Lower leg skin (tissue), 4 donors: ENCODE measurements at regions not wholly inside any gene's neighbourhood (a gene's known extent, or its start where the extent isn't known, plus 50 kb on each side); places are given as distances from the start of the nearest gene placed in this dataset.
A peak's percentile ranks its signal among the peaks of the same experiment; 100 is the strongest.

Source experiments
- DNase-seq, 2 donors: peaks; one replicate each; pipeline ENCODE4 v3.0.0-alpha.2; 2019; ENCODE audit warnings: low spot score in 2 of 2
- H3K4me3 ChIP-seq: fragments of 200-600 bp; sonication (generic); 2 replicates; pipeline ENCODE4 v1.5.1; 2017; ENCODE audit warnings: mild to moderate bottlenecking, low read depth; ENCODE audit not compliant: poor library complexity, severe bottlenecking
- CTCF ChIP-seq, 3 donors: fragments of 450-650 bp; IDR thresholded peaks; one replicate each; pipeline ENCODE4 v1.5.1; 2016; ENCODE audit warnings: antibody characterized with exemption in 3 of 3, mild to moderate bottlenecking in 3 of 3, moderate library complexity in 2 of 3
- POLR2A ChIP-seq, 2 donors: fragments of 450-650 bp; IDR thresholded peaks; one replicate each; pipeline ENCODE4 v1.6.1; 2016 to 2017; ENCODE audit warnings: antibody characterized with exemption in 2 of 2, mild to moderate bottlenecking in 1 of 2, moderate library complexity in 1 of 2
- WGBS, 2 donors: methylation state at CpG; one replicate each; pipeline ENCODE4 v1.1.5; 2018; 5-methylcytosine and 5-hydroxymethylcytosine counted together
- intact Hi-C: fragments of 100-400 bp; cut with DNase I; formaldehyde crosslinking; loops from one replicate; pipeline ENCODE4 v1.15.0; 2023; ENCODE audit warnings: low total_unique reads

DNA sequence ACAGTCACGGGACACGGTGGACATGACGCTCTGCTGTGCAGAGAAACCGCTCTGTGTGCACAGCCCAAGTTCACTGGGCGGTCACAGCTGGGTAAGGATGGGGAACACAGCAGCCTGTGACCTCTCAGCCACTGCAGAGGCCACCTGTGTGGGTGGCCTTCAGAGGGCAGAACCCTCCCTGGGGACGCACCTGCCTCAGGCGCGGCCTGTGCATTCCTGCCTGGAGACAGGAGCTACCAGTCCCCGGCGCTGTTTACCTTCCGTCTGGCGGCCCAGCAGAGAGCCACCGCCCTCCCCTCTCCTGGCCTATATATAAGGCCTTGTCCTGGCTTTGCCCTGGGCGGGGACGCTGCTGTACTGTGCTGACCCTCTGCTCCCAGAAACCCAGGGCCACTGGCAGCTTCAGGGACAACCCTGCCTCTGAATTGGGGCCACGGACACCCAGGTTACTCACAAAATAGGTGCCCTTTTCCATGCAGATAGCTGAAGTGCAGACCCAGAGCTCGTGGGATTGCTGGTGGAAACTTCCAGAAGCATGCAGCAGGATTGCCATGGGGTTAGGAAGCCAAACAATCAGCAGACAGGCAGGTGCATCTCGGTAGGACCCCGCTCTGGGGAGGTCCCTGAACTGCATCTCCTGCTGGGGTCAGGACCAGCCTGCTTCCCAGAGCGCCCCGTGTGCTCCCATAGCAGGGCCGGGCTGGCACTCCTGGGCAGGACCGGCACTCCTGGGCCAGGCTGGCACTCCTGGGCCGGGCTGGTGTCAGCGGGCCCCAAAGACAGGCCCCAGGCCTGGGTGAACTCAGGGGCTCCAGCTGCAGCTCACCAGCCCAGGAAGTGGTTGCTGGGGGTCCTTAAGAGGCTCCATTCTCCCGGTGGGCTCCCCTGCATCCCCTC lies 83.6 kb downstream of the SIK1 start:
- WGBS, 2 donors = 54 to 65% methylated on average over 7 to 19 of the region's 26 CpGs
- DNase-seq = no peak
- no peak overlapping the region for H3K4me3 ChIP-seq
- TF ChIP-seq POLR2A (IDR thresholded peaks at IDR 0.05) (no peak), CTCF (IDR thresholded peaks at IDR 0.05) (peak in 1 of 3 donors; percentile 85)
- intact Hi-C loops = no loop called here

DNA sequence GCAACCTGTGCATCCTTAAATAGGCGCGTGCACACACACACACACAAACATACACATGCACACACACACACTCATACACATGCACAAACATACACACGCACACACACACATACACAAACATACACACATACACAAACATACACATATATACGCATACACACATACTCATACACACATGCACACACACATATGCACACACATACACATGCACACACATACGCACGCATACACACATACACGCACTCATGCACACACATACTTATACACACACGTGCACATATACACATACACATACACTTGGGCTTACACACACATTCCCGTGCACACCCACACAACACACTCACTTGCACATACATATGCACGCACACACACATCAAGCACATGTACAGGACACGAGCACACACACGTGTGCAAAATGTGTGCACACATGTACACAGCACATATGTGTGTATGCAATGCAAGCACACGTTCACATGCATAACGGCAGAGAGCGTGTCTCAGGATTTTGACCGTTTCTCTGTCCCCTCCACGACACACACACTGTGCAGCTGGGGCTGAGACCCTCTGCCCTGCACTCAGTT lies 84.5 kb downstream of the SIK1 start:
- TF ChIP-seq POLR2A (IDR thresholded peaks at IDR 0.05) (no peak), CTCF (IDR thresholded peaks at IDR 0.05) (no peak)
- DNase-seq = no peak
- intact Hi-C loops = no loop called here
- no peak overlapping the region for H3K4me3 ChIP-seq
- 91 to 92% methylated on average over 17 of the region's 17 CpGs for WGBS, 2 donors

- no peak for DNase-seq
- TF ChIP-seq CTCF (IDR thresholded peaks at IDR 0.05) (no peak), POLR2A (IDR thresholded peaks at IDR 0.05) (no peak)
- whole genome bisulfite sequencing, 2 donors = 72 to 83% methylated on average over 20 to 24 of the region's 25 CpGs
- intact Hi-C loops = no loop called here
- H3K4me3 ChIP-seq = no peak overlapping the region
Observed at GRCh38 chr21:43341378-43342161, 85.4 kb downstream of the SIK1 start.

- intact Hi-C loops = no loop called here
- no peak overlapping the region for H3K4me3 ChIP-seq
- WGBS, 2 donors = 61 to 65% methylated on average over 29 of the region's 29 CpGs
- no peak for DNase-seq
- TF ChIP-seq CTCF (IDR thresholded peaks at IDR 0.05) (no peak), POLR2A (IDR thresholded peaks at IDR 0.05) (no peak)
Observed at GRCh38 chr21:43340491-43341377, 86.2 kb downstream of the SIK1 start.

DNA sequence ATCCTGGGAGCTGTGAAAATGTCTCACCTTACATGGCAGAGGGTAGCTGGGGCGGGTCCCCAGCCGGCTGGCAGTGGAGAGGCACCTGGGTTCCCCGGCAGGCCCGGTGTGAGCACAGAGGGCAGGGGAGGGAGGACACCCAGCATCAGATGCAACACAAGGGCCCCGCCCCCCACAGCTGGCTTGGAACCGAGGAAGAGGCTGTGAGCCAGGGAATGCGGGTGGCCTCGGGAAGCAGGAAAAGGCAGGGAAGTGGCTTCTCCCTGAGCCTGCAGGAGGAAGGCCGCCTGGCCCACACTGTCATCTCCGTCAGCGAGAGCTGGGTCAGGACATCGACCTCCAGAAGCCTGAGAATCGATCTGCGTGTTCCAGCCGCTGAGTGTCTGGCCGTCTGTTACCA lies 87.3 kb downstream of the SIK1 start:
- no peak overlapping the region for H3K4me3 ChIP-seq
- WGBS, 2 donors = 56 to 72% methylated on average over 16 of the region's 16 CpGs
- intact Hi-C loops = no loop called here
- no peak for DNase-seq
- TF ChIP-seq CTCF (IDR thresholded peaks at IDR 0.05) (no peak), POLR2A (IDR thresholded peaks at IDR 0.05) (no peak)
